ENCODE measurements at regions not wholly inside any gene's neighbourhood (a gene's known extent, or its start where the extent isn't known, plus 50 kb on each side); places are given as distances from the start of the nearest gene placed in this dataset.

- Histone ChIP-seq H3K4me1 (no peaks in the 10 kb centered on the region), H3K27me3 (no peaks in the 10 kb centered on the region), H3K9me3 (no peaks in the 10 kb centered on the region), H3K27ac (no peak overlapping the region), H3K36me3 (no peaks in the 10 kb centered on the region), H3K4me3 (no peak overlapping the region)
- DNase-seq, result no peak
- no peak for TF ChIP-seq EP300 (IDR thresholded peaks at IDR 0.05; ENCODE audit: low read depth)
- no peak for TF ChIP-seq CTCF (IDR thresholded peaks at IDR 0.05)
- TF ChIP-seq POLR2AphosphoS5 (IDR thresholded peaks at IDR 0.05), result no peak
- TF ChIP-seq POLR2A (IDR thresholded peaks at IDR 0.05), result no peak
- WGBS, 2 donors (ENCODE audit: low coverage in 1 of 2), result 60 to 64% methylated on average over 3 of the region's 3 CpGs
- intact Hi-C loops (cut with DNase I; ENCODE audit: low total_unique reads) (no loop called here), in situ Hi-C loops (cut with MboI; ENCODE audit: low pct_ligation_motif_present in 1 of 4, low pct_unique_long_range_greater_than_20kb in 1 of 4, low sequenced_read_pairs in 3 of 4) (no loop called here)
Observed at GRCh38 chr4:66647926-66648325, 897.4 kb downstream of the CENPC start.

GRCh38 chr4:66647476-66647875 lies 897.8 kb downstream of the CENPC start:
- Histone ChIP-seq H3K9me3 (no peaks in the 10 kb centered on the region), H3K4me3 (no peak overlapping the region), H3K27me3 (no peaks in the 10 kb centered on the region), H3K36me3 (no peaks in the 10 kb centered on the region), H3K27ac (no peak overlapping the region), H3K4me1 (no peaks in the 10 kb centered on the region)
- no peak for TF ChIP-seq POLR2A (IDR thresholded peaks at IDR 0.05)
- no peak for TF ChIP-seq POLR2AphosphoS5 (IDR thresholded peaks at IDR 0.05)
- TF ChIP-seq CTCF (IDR thresholded peaks at IDR 0.05), result no peak
- no peak for TF ChIP-seq EP300 (IDR thresholded peaks at IDR 0.05; ENCODE audit: low read depth)
- in situ Hi-C loops (cut with MboI; ENCODE audit: low pct_ligation_motif_present in 1 of 4, low pct_unique_long_range_greater_than_20kb in 1 of 4, low sequenced_read_pairs in 3 of 4) (no loop called here), intact Hi-C loops (cut with DNase I; ENCODE audit: low total_unique reads) (no loop called here)
- no peak for DNase-seq

GRCh38 chr4:66640233-66640990 lies 904.9 kb downstream of the CENPC start:
- DNase-seq, result no peak
- no peak overlapping the region for H3K27ac ChIP-seq
- H3K9me3 ChIP-seq, result no peaks in the 10 kb centered on the region
- in situ Hi-C loops (cut with MboI; ENCODE audit: low pct_ligation_motif_present in 1 of 4, low pct_unique_long_range_greater_than_20kb in 1 of 4, low sequenced_read_pairs in 3 of 4) (no loop called here), intact Hi-C loops (cut with DNase I; ENCODE audit: low total_unique reads) (no loop called here)
- H3K27me3 ChIP-seq, result no peaks in the 10 kb centered on the region
- no peaks in the 10 kb centered on the region for H3K4me1 ChIP-seq
- TF ChIP-seq EP300 (IDR thresholded peaks at IDR 0.05; ENCODE audit: low read depth), result no peak
- no peak for TF ChIP-seq POLR2AphosphoS5 (IDR thresholded peaks at IDR 0.05)
- TF ChIP-seq CTCF (IDR thresholded peaks at IDR 0.05), result no peak
- TF ChIP-seq POLR2A (IDR thresholded peaks at IDR 0.05), result no peak
- WGBS, 2 donors (ENCODE audit: low coverage in 1 of 2), result 62 to 70% methylated on average over 5 of the region's 5 CpGs
- no peaks in the 10 kb centered on the region for H3K36me3 ChIP-seq
- no peak overlapping the region for H3K4me3 ChIP-seq

- Histone ChIP-seq H3K4me3 (no peak overlapping the region), H3K36me3 (no peaks in the 10 kb centered on the region), H3K9me3 (no peaks in the 10 kb centered on the region), H3K27me3 (no peaks in the 10 kb centered on the region), H3K4me1 (no peaks in the 10 kb centered on the region), H3K27ac (no peak overlapping the region)
- intact Hi-C loops (cut with DNase I; ENCODE audit: low total_unique reads), result no loop called here
- in situ Hi-C loops (cut with MboI; ENCODE audit: low pct_ligation_motif_present in 1 of 4, low pct_unique_long_range_greater_than_20kb in 1 of 4, low sequenced_read_pairs in 3 of 4), result no loop called here
- no peak for DNase-seq
- TF ChIP-seq CTCF (IDR thresholded peaks at IDR 0.05) (no peak), POLR2AphosphoS5 (IDR thresholded peaks at IDR 0.05) (no peak), POLR2A (IDR thresholded peaks at IDR 0.05) (no peak), EP300 (IDR thresholded peaks at IDR 0.05; ENCODE audit: low read depth) (no peak)
Observed at GRCh38 chr4:66639361-66639760, 905.9 kb downstream of the CENPC start.
